ENCODE measurements at regions not wholly inside any gene's neighbourhood (a gene's known extent, or its start where the extent isn't known, plus 50 kb on each side); places are given as distances from the start of the nearest gene placed in this dataset.

- TF ChIP-seq CTCF (IDR thresholded peaks at IDR 0.05) (no peak), POLR2A (IDR thresholded peaks at IDR 0.05) (no peak), POLR2AphosphoS5 (IDR thresholded peaks at IDR 0.05) (no peak)
- Histone ChIP-seq H3K27ac (no peak overlapping the region), H3K4me3 (no peak overlapping the region), H3K36me3 (no peaks in the 10 kb centered on the region), H3K9me3 (no peaks in the 10 kb centered on the region), H3K4me1 (replicated peaks) (no peaks in the 10 kb centered on the region), H3K27me3 (replicated peaks; ENCODE audit: insufficient read depth) (no peaks in the 10 kb centered on the region)
- 88% methylated on average over 2 of the region's 2 CpGs for WGBS
- intact Hi-C loops (cut with DNase I) = no loop called here
- no peak for DNase-seq (ENCODE audit: low spot score)
Measured at GRCh38 chr16:79734721-79735120, 134.2 kb upstream of the MAF start.

GRCh38 chr16:79728923-79729240 lies 128.3 kb upstream of the MAF start:
- no peaks in the 10 kb centered on the region for H3K27me3 ChIP-seq (replicated peaks; ENCODE audit: insufficient read depth)
- TF ChIP-seq POLR2A (IDR thresholded peaks at IDR 0.05) = no peak
- TF ChIP-seq POLR2AphosphoS5 (IDR thresholded peaks at IDR 0.05) = no peak
- TF ChIP-seq CTCF (IDR thresholded peaks at IDR 0.05) = no peak
- WGBS = 48% methylated on average over 2 of the region's 2 CpGs
- H3K4me1 ChIP-seq (replicated peaks) = no peaks in the 10 kb centered on the region
- intact Hi-C loops (cut with DNase I) = loop anchor here (10.0 kb wide), 1 partner anchor 116 kb away; no protein-coding TSS in a partner anchor
- no peaks in the 10 kb centered on the region for H3K36me3 ChIP-seq
- no peaks in the 10 kb centered on the region for H3K9me3 ChIP-seq
- H3K4me3 ChIP-seq = no peak overlapping the region
- no peak overlapping the region for H3K27ac ChIP-seq
- no peak for DNase-seq (ENCODE audit: low spot score)

GRCh38 chr16:79728048-79728922 lies 127.7 kb upstream of the MAF start:
- DNase-seq (ENCODE audit: low spot score) = no peak
- TF ChIP-seq POLR2A (IDR thresholded peaks at IDR 0.05) (no peak), POLR2AphosphoS5 (IDR thresholded peaks at IDR 0.05) (no peak), CTCF (IDR thresholded peaks at IDR 0.05) (no peak)
- Histone ChIP-seq H3K27me3 (replicated peaks; ENCODE audit: insufficient read depth) (no peaks in the 10 kb centered on the region), H3K9me3 (no peaks in the 10 kb centered on the region), H3K4me1 (replicated peaks) (no peaks in the 10 kb centered on the region), H3K4me3 (no peak overlapping the region), H3K27ac (no peak overlapping the region), H3K36me3 (no peaks in the 10 kb centered on the region)
- WGBS = 77% methylated on average over 4 of the region's 4 CpGs
- intact Hi-C loops (cut with DNase I) = loop anchor here (10.0 kb wide), 1 partner anchor 117 kb away; no protein-coding TSS in a partner anchor

- H3K27me3 ChIP-seq (replicated peaks; ENCODE audit: insufficient read depth) = no peaks in the 10 kb centered on the region
- H3K4me3 ChIP-seq = no peak overlapping the region
- intact Hi-C loops (cut with DNase I) = loop anchor here (10.0 kb wide), 1 partner anchor 118 kb away; no protein-coding TSS in a partner anchor
- TF ChIP-seq POLR2AphosphoS5 (IDR thresholded peaks at IDR 0.05) (no peak), POLR2A (IDR thresholded peaks at IDR 0.05) (no peak), CTCF (IDR thresholded peaks at IDR 0.05) (no peak)
- no peak for DNase-seq (ENCODE audit: low spot score)
- peaks cover 4% of the 10 kb centered on the region for H3K4me1 ChIP-seq (replicated peaks)
- H3K27ac ChIP-seq = no peak overlapping the region
- H3K9me3 ChIP-seq = no peaks in the 10 kb centered on the region
- H3K36me3 ChIP-seq = no peaks in the 10 kb centered on the region
Measured at GRCh38 chr16:79726902-79727301, 126.4 kb upstream of the MAF start.

GRCh38 chr16:79725051-79725450 lies 124.5 kb upstream of the MAF start:
- Histone ChIP-seq H3K27ac (no peak overlapping the region), H3K9me3 (no peaks in the 10 kb centered on the region), H3K4me1 (replicated peaks) (peaks cover 10% of the 10 kb centered on the region), H3K27me3 (replicated peaks; ENCODE audit: insufficient read depth) (no peaks in the 10 kb centered on the region), H3K36me3 (no peaks in the 10 kb centered on the region), H3K4me3 (no peak overlapping the region)
- 85% methylated on average over 4 of the region's 4 CpGs for WGBS
- no peak for DNase-seq (ENCODE audit: low spot score)
- no peak for TF ChIP-seq POLR2AphosphoS5 (IDR thresholded peaks at IDR 0.05)
- intact Hi-C loops (cut with DNase I) = loop anchor here (10.0 kb wide), 1 partner anchor 120 kb away; no protein-coding TSS in a partner anchor
